ENCODE measurements at regions not wholly inside any gene's neighbourhood (a gene's known extent, or its start where the extent isn't known, plus 50 kb on each side); places are given as distances from the start of the nearest gene placed in this dataset.

- H3K27ac ChIP-seq = no peak overlapping the region
- H3K9me3 ChIP-seq = peaks cover 0 to 18% (median 15%) of the 10 kb centered on the region in 8 donors
- H3K4me1 ChIP-seq = peaks cover 0 to 9% (median 3%) of the 10 kb centered on the region in 6 donors
- peaks cover 0 to 24% (median 0%) of the 10 kb centered on the region in 7 donors for H3K27me3 ChIP-seq (replicated peaks in 1 of 7)
- no peak overlapping the region for H3K4me3 ChIP-seq
- DNase-seq = no peak
- TF ChIP-seq POLR2AphosphoS5 (IDR thresholded peaks at IDR 0.05) (no peak), CTCF (IDR thresholded peaks at IDR 0.05 in 8 of 11, conservative IDR thresholded peaks at IDR 0.05 in 3 of 11) (no peak), POLR2A (IDR thresholded peaks at IDR 0.05) (no peak)
- intact Hi-C loops (cut with DNase I; ENCODE audit: low total_unique reads) = no loop called here
- no peaks in the 10 kb centered on the region for H3K36me3 ChIP-seq
- 86 to 98% (median 94%) methylated on average over 4 of the region's 4 CpGs for WGBS, 5 donors
These were observed 139.7 kb upstream of the SMAD3 start for GRCh38 chr15:66925721-66926120.

GRCh38 chr15:66927201-66928077 is 138.0 kb upstream of the SMAD3 start:
- intact Hi-C loops (cut with DNase I; ENCODE audit: low total_unique reads) = no loop called here
- no peak for DNase-seq
- no peak overlapping the region for H3K4me3 ChIP-seq
- H3K4me1 ChIP-seq = peaks cover 0 to 12% (median 4%) of the 10 kb centered on the region in 6 donors
- 54 to 66% (median 61%) methylated on average over 4 of the region's 4 CpGs for WGBS, 5 donors
- no peak overlapping the region for H3K27ac ChIP-seq
- no peaks in the 10 kb centered on the region for H3K36me3 ChIP-seq
- H3K9me3 ChIP-seq = peaks cover 0 to 13% (median 10%) of the 10 kb centered on the region in 8 donors
- no peak for TF ChIP-seq POLR2A (IDR thresholded peaks at IDR 0.05)
- no peak for TF ChIP-seq POLR2AphosphoS5 (IDR thresholded peaks at IDR 0.05)
- TF ChIP-seq CTCF (IDR thresholded peaks at IDR 0.05 in 8 of 11, conservative IDR thresholded peaks at IDR 0.05 in 3 of 11) = no peak
- H3K27me3 ChIP-seq (replicated peaks in 1 of 7) = peaks cover 0 to 24% (median 0%) of the 10 kb centered on the region in 7 donors

- DNase-seq = no peak
- H3K4me1 ChIP-seq = peaks cover 0 to 12% (median 4%) of the 10 kb centered on the region in 6 donors
- H3K9me3 ChIP-seq = peaks cover 0 to 7% (median 4%) of the 10 kb centered on the region in 8 donors
- H3K36me3 ChIP-seq = no peaks in the 10 kb centered on the region
- no peak overlapping the region for H3K27ac ChIP-seq
- H3K27me3 ChIP-seq (replicated peaks in 1 of 7) = peaks cover 0 to 18% (median 0%) of the 10 kb centered on the region in 7 donors
- TF ChIP-seq POLR2AphosphoS5 (IDR thresholded peaks at IDR 0.05) = no peak
- H3K4me3 ChIP-seq = no peak overlapping the region
- intact Hi-C loops (cut with DNase I; ENCODE audit: low total_unique reads) = no loop called here
These were observed 137.3 kb upstream of the SMAD3 start for GRCh38 chr15:66928101-66928500.

GRCh38 chr15:66928784-66929183 is 136.6 kb upstream of the SMAD3 start:
- WGBS, 5 donors = 89 to 100% (median 97%) methylated on average over 1 of the region's 1 CpG

More at GRCh38 chr15:66928784-66929183, 136.6 kb upstream of the SMAD3 start:
- H3K27me3 ChIP-seq (replicated peaks in 1 of 7) = peaks cover 0 to 13% (median 0%) of the 10 kb centered on the region in 7 donors
- no peak for DNase-seq
- peaks cover 0 to 9% (median 4%) of the 10 kb centered on the region in 8 donors for H3K9me3 ChIP-seq
- H3K27ac ChIP-seq = no peak overlapping the region
- H3K36me3 ChIP-seq = no peaks in the 10 kb centered on the region
- TF ChIP-seq POLR2AphosphoS5 (IDR thresholded peaks at IDR 0.05) = no peak
- no peak for TF ChIP-seq CTCF (IDR thresholded peaks at IDR 0.05 in 8 of 11, conservative IDR thresholded peaks at IDR 0.05 in 3 of 11)
- TF ChIP-seq POLR2A (IDR thresholded peaks at IDR 0.05) = no peak
- peaks cover 0 to 12% (median 4%) of the 10 kb centered on the region in 6 donors for H3K4me1 ChIP-seq
- intact Hi-C loops (cut with DNase I; ENCODE audit: low total_unique reads) = no loop called here
- no peak overlapping the region for H3K4me3 ChIP-seq

All from spleen (tissue), 11 donors.